ENCODE measurements at regions not wholly inside any gene's neighbourhood (a gene's known extent, or its start where the extent isn't known, plus 50 kb on each side); places are given as distances from the start of the nearest gene placed in this dataset.
A peak's percentile ranks its signal among the peaks of the same experiment; 100 is the strongest.
"Not testable (repeated sequence)": the region's sequence is repeated elsewhere in the genome, so short reads cannot be mapped to it uniquely, and the experiment has no call there.

DNA sequence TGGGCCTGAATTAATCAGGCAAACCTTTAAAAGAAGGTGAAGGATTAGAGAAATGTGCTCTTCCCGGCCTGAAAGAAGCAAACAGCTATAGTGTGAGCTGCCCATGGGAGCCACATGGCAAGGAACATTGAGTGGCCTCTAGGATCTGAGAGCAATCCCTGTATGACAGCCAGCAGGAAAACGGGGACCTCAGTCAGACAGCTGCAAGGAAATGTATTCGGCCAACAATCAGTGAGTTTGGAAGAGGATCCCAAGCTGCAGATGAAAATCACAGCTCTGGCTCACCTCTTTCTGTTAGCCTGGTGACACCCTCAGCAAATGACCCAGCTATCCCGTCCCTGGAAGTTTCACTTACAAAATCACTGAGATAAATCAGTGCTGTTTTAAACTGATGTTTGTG lies 309.2 kb downstream of the SH3GL2 start:
- no peak for DNase-seq (ENCODE audit: low read depth)
- H3K4me3 ChIP-seq (ENCODE audit: low read depth, low read length), result no peak overlapping the region
- TF ChIP-seq, protein P1, sequence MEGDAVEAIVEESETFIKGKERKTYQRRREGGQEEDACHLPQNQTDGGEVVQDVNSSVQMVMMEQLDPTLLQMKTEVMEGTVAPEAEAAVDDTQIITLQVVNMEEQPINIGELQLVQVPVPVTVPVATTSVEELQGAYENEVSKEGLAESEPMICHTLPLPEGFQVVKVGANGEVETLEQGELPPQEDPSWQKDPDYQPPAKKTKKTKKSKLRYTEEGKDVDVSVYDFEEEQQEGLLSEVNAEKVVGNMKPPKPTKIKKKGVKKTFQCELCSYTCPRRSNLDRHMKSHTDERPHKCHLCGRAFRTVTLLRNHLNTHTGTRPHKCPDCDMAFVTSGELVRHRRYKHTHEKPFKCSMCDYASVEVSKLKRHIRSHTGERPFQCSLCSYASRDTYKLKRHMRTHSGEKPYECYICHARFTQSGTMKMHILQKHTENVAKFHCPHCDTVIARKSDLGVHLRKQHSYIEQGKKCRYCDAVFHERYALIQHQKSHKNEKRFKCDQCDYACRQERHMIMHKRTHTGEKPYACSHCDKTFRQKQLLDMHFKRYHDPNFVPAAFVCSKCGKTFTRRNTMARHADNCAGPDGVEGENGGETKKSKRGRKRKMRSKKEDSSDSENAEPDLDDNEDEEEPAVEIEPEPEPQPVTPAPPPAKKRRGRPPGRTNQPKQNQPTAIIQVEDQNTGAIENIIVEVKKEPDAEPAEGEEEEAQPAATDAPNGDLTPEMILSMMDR (IDR thresholded peaks at IDR 0.05; ENCODE audit: insufficient read depth, low read length), result no peak

DNA sequence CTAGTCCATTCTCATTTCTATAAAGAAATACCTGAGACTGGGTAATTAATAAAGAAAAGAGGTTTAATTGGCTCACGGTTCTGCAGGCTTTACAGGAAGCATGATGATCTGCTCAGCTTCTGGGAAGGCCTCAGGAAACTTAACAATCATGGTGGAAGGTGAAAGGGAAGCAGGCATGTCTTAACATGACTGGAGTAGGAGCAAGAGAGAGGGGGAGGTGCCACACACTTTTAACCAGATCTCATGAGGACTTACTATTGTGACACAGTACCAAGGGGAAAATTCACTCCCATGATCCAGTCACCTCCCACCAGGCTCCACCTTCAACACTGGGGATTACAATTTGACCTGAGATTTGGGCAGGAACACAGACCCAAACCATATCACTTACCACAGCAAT lies 310.1 kb downstream of the SH3GL2 start:
- H3K4me3 ChIP-seq (ENCODE audit: low read depth, low read length), result not testable (repeated sequence)
- peak; percentile 2 for DNase-seq (ENCODE audit: low read depth)

DNA sequence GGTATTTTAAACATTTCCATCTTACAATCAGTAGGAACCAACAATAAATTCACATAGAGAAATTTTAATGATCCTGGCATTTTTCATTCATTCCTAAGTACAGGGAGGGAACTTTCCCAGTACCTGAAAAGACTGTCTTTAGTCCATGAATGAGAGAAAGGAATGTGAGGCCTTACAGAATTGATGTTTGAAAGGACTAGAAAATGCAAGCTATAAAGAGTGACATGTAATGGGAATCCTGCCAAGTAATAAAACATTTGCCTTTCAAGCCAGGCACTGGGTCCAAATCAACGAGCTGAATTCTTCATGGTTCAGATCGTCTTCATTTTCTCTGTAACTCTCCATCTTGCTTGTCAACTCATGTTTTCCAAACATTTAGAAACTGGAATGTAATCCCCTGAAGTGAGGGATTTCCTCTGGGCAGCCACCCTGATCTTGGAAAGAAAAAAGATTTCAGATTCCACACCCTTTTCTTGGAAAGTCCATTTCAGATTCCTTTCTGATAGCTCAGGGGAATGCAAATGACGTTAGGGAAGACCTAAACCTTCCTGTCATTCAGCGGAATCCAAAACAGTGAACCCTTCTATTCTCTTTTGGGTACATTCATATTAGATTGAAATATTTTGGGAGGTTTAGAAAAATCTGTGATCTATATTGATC lies 315.8 kb downstream of the SH3GL2 start:
- DNase-seq (ENCODE audit: low read depth), result no peak
- H3K4me3 ChIP-seq (ENCODE audit: low read depth, low read length), result no peak overlapping the region
- TF ChIP-seq, protein P1 (IDR thresholded peaks at IDR 0.05; ENCODE audit: insufficient read depth, low read length), result no peak

DNA sequence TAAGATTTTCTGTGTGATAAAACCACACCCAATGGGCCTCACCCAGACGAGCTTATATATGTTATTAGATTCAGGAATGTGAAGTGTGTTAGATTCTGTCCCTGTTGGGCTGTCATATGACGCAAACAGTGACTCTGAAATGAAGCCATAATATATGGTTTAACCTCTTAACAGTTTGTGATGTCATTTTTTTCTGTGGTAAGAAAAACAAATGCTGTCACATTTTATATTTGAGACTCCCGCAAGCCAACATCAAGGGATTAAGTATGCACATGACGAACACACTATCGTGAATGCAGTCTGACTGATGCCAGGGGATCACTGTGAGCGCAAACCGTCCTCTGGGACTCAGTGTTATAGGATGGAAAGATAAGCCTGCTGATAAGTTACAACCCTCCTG lies 321.7 kb downstream of the SH3GL2 start:
- TF ChIP-seq, protein P1 (IDR thresholded peaks at IDR 0.05; ENCODE audit: insufficient read depth, low read length), result no peak
- no peak for DNase-seq (ENCODE audit: low read depth)
- no peak overlapping the region for H3K4me3 ChIP-seq (ENCODE audit: low read depth, low read length)

DNA sequence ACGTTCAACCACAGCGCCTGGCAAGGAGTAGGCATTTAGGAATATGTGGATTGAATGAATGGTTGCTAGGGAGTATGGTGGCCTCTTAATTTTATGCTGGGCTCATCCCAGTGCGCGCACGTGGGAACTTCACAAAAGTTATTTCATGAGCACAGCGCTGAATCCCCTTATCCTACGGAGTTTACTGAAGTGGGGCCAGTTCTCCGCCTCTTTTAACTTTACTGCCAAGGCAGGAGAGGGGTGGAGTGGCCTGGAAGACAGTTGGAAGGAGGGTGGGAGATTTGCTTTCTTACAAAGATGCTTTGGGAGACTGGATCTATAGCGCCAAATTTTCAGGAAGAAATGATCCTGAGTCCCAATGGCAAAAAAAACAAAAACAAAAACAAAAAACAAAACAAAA lies 326.5 kb downstream of the SH3GL2 start:
- no peak for DNase-seq (ENCODE audit: low read depth)
- TF ChIP-seq, protein P1 (IDR thresholded peaks at IDR 0.05; ENCODE audit: insufficient read depth, low read length), result no peak
- H3K4me3 ChIP-seq (ENCODE audit: low read depth, low read length), result no peak overlapping the region

DNA sequence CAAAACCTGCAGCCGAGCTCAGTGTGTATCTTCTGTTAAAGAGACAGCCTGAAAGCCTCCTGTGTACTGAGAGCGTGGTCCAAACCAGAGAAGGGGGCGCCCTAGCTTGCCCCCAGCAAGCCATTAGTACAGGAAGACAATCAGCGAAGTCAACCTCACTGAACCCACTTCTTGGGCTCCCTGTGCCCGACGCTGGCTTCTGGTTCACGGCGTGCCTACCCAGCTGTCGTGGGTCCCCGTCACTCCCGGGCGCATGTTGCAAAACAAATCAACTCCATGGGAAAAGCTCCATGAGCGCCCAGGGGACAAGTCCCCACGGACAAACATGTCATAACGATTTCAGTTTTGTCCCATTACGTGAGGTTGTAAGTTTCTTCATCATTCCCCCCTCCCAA lies 326.9 kb downstream of the SH3GL2 start:
- H3K4me3 ChIP-seq (ENCODE audit: low read depth, low read length), result no peak overlapping the region
- TF ChIP-seq, protein P1 (IDR thresholded peaks at IDR 0.05; ENCODE audit: insufficient read depth, low read length), result no peak
- no peak for DNase-seq (ENCODE audit: low read depth)

DNA sequence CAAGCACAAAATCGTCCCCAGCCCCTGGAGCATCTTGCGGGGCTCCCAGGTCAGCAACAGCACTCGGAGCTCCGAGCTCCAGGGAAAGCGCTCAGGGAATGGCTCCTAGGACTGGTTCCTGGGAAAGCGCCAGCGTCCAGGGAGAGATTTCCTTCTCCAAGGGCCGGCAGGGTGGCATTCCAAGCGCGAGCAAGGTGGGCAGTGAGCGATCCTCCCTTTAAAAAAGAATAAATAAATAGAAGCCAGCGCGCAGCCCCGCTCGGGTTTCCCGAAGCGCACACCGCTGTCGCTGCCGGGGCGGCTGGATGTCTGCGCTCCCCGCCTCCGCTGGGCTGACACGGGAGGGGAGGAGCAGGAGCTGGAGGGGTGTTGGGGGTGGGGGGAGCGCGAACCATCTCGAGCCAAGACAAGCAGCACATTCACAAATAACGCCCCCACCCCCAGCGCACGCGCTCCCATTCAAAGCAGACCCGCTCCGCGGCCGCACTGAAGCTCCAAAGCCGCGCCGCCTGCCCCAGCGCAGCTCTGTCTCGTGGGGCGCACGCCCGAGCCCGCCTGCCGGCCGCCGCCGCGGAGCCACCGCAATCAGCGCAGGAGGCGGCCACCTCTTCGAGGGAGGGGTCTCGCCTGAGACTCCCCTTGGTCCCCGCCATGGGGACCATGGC lies 327.4 kb downstream of the SH3GL2 start:
- TF ChIP-seq, protein P1 (IDR thresholded peaks at IDR 0.05; ENCODE audit: insufficient read depth, low read length), result no peak
- H3K4me3 ChIP-seq (ENCODE audit: low read depth, low read length), result no peak overlapping the region
- DNase-seq (ENCODE audit: low read depth), result no peak

Data from fibroblast of the aortic adventitia (primary cell).